Right lobe of liver (tissue), 6 donors: ENCODE measurements at regions not wholly inside any gene's neighbourhood (a gene's known extent, or its start where the extent isn't known, plus 50 kb on each side); places are given as distances from the start of the nearest gene placed in this dataset.

ENCODE experiments used
- ATAC-seq, 4 donors: fragments of 200-7000 bp; cut with Tn5 transposase; one replicate each; pipeline ENCODE4 v1.9.1; 2020; ENCODE audit warnings: mild to moderate bottlenecking in 4 of 4, moderate library complexity in 4 of 4
- DNase-seq, 3 donors: peaks; one replicate each; pipeline ENCODE4 v3.0.0-alpha.2; 2020
- H3K27ac ChIP-seq, 3 donors: fragments of 200-600 bp; one replicate each; pipeline ENCODE4 v1.8.0; 2022
- H3K27me3 ChIP-seq, 2 donors: fragments of 200-600 bp; one replicate each; pipeline ENCODE4 v1.8.0; 2022
- H3K36me3 ChIP-seq, 4 donors: fragments of 200-600 bp; sonication (generic) in 1 of 4; one replicate each; pipeline versions ENCODE4 v1.5.1 to v1.8.0; 2017 to 2022; ENCODE audit warnings: control low read depth in 1 of 4
- H3K4me1 ChIP-seq, 4 donors: fragments of 200-600 bp; sonication (generic) in 1 of 4; one replicate each; pipeline versions ENCODE4 v1.5.1 to v1.8.0; 2017 to 2022; ENCODE audit warnings: control low read depth in 1 of 4
- H3K4me3 ChIP-seq, 3 donors: fragments of 200-600 bp; one replicate each; pipeline ENCODE4 v1.8.0; 2022
- H3K9me3 ChIP-seq, 4 donors: fragments of 200-600 bp; sonication (generic) in 1 of 4; one replicate each; pipeline versions ENCODE4 v1.5.1 to v1.8.0; 2017 to 2022; ENCODE audit warnings: control low read depth in 1 of 4
- CTCF ChIP-seq, 4 donors: fragments of 200-600 bp in 3 of 4; fragments of 450-650 bp in 1 of 4; IDR thresholded peaks; one replicate each; pipeline versions ENCODE4 v1.5.1 to v1.8.0; 2016 to 2022; ENCODE audit warnings: antibody characterized with exemption in 4 of 4, mild to moderate bottlenecking in 2 of 4
- POLR2A ChIP-seq: fragments of 450-650 bp; IDR thresholded peaks from one replicate; pipeline ENCODE4 v1.6.1; 2017; ENCODE audit warnings: antibody characterized with exemption, mild to moderate bottlenecking
- WGBS: methylation state at CpG from one replicate; pipeline ENCODE4 v1.1.6; 2018; ENCODE audit warnings: low coverage, low lambda C conversion rate; ENCODE audit not compliant: insufficient coverage; ENCODE audit errors: missing lambda C conversion rate; 5-methylcytosine and 5-hydroxymethylcytosine counted together
- intact Hi-C, 2 donors: fragments of 100-400 bp; cut with DNase I; formaldehyde crosslinking; loops; one replicate each; pipeline versions ENCODE4 v1.11.2 to v1.14.1; 2022
- donor health status: DM: no; HTN: yes; CAD: no.
- donor health status: DM: no; HTN: no; CAD: no.
- donor health status: DM: no; HTN: no; CAD: no.
- donor health status: DM: no; HTN: yes; CAD: no.
- donor health status: DM: no; HTN: yes; CAD: no.

- DNase-seq (no peak), ATAC-seq (no peak)
- WGBS: 70% methylated on average over 4 of the region's 4 CpGs
- Histone ChIP-seq H3K27ac (no peak overlapping the region), H3K4me3 (no peak overlapping the region), H3K4me1 (no peaks in the 10 kb centered on the region), H3K9me3 (no peaks in the 10 kb centered on the region), H3K27me3 (no peaks in the 10 kb centered on the region), H3K36me3 (no peaks in the 10 kb centered on the region)
- no peak for TF ChIP-seq POLR2A
- TF ChIP-seq CTCF (IDR thresholded peaks at IDR 0.05): no peak
- intact Hi-C loops: no loop called here
Measured at GRCh38 chr3:181952929-181953328, 241.2 kb downstream of the SOX2 start.

GRCh38 chr3:181955566-181955965, 243.8 kb downstream of the SOX2 start:
- no peak overlapping the region for H3K27ac ChIP-seq
- no peak for TF ChIP-seq POLR2A
- no peak for TF ChIP-seq CTCF (IDR thresholded peaks at IDR 0.05)
- intact Hi-C loops: no loop called here

GRCh38 chr3:181956122-181956521, 244.4 kb downstream of the SOX2 start:
- Histone ChIP-seq H3K4me3 (no peak overlapping the region), H3K27ac (no peak overlapping the region), H3K36me3 (no peaks in the 10 kb centered on the region), H3K27me3 (no peaks in the 10 kb centered on the region), H3K9me3 (no peaks in the 10 kb centered on the region), H3K4me1 (no peaks in the 10 kb centered on the region)
- DNase-seq: no peak
- TF ChIP-seq CTCF (IDR thresholded peaks at IDR 0.05): no peak
- no peak for TF ChIP-seq POLR2A
- intact Hi-C loops: no loop called here
- WGBS: 72% methylated on average over 5 of the region's 5 CpGs
- ATAC-seq: no peak

More at GRCh38 chr3:181955566-181955965, 243.8 kb downstream of the SOX2 start:
- no peaks in the 10 kb centered on the region for H3K27me3 ChIP-seq
- H3K4me1 ChIP-seq: no peaks in the 10 kb centered on the region
- DNase-seq: no peak
- ATAC-seq: no peak
- no peaks in the 10 kb centered on the region for H3K9me3 ChIP-seq
- 86% methylated on average over 2 of the region's 2 CpGs for WGBS
- H3K4me3 ChIP-seq: no peak overlapping the region
- no peaks in the 10 kb centered on the region for H3K36me3 ChIP-seq

DNA sequence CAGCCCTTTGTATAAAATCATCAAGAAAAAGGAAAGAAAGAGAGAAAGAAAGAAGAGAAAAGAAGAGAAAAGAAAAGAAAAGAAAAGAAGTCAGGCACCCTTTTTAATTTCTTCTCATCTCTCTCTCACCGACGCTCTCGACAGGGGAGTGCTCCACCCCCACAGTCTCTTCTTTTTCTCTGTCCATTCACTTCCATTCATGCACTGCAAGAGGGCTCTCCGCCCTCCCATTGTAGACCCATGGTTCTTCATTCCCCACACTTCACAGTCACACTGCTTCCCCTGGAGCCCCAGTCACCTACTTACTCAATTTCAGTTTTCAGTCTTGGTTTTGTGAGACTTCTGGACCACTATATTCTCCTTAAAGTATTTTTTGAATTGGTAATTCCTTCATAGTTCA, 254.7 kb downstream of the SOX2 start:
- Histone ChIP-seq H3K27me3 (no peaks in the 10 kb centered on the region), H3K4me3 (no peak overlapping the region), H3K4me1 (no peaks in the 10 kb centered on the region), H3K27ac (no peak overlapping the region), H3K9me3 (no peaks in the 10 kb centered on the region), H3K36me3 (no peaks in the 10 kb centered on the region)
- WGBS: 47% methylated on average over 4 of the region's 4 CpGs
- intact Hi-C loops: no loop called here
- DNase-seq: no peak
- ATAC-seq: no peak
- TF ChIP-seq CTCF (IDR thresholded peaks at IDR 0.05) (no peak), POLR2A (no peak)

DNA sequence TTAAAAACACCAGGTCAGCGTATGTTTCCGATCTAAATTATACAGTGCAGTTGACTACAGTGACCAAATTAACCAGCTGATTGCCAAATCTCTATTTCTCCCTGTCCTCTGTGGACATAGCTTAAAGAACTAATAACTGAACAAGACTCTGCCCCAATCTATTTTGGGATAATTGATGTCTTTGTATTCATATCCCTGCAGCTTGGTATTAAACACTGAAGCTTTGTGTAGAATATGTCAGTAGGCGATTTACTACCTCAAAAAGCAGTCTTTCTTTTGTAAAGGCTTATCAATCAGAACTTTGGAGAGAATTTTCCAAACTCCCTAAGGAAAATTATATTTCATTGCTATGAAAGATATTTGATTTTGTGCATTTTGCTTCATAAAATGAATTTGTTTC, 258.2 kb downstream of the SOX2 start:
- no peaks in the 10 kb centered on the region for H3K36me3 ChIP-seq
- no peaks in the 10 kb centered on the region for H3K27me3 ChIP-seq
- intact Hi-C loops: no loop called here
- no peak for DNase-seq
- H3K4me3 ChIP-seq: no peak overlapping the region
- H3K27ac ChIP-seq: no peak overlapping the region
- no peaks in the 10 kb centered on the region for H3K4me1 ChIP-seq
- WGBS: 71% methylated on average over 3 of the region's 3 CpGs
- TF ChIP-seq CTCF (IDR thresholded peaks at IDR 0.05): no peak
- no peak for TF ChIP-seq POLR2A
- no peaks in the 10 kb centered on the region for H3K9me3 ChIP-seq
- no peak for ATAC-seq
